ENCODE measurements at regions not wholly inside any gene's neighbourhood (a gene's known extent, or its start where the extent isn't known, plus 50 kb on each side); places are given as distances from the start of the nearest gene placed in this dataset.
"Not testable (repeated sequence)": the region's sequence is repeated elsewhere in the genome, so short reads cannot be mapped to it uniquely, and the experiment has no call there.

DNA sequence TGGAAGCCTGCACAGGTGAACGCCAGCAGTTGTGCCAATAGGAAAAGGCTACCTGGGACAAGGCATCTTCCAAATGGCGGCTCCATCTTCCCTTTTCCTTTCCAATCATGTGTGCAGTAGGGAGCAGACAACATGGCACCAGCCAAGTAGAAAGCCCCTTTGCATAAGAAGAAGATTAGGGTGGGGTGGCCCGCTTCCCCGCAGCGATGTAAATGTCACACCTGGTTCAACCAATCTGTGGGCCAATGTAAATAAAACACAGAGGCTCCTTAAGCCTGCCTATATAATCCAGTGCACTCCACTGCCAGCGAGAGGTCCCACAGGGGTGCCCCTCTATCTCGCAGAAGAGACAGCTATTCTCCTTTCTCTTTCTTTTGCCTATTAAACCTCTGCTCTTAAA lies 468.4 kb upstream of the CRIM1 start:
- intact Hi-C loops (cut with DNase I): no loop called here
- DNase-seq: no peak
- ATAC-seq: no peak

- intact Hi-C loops (cut with DNase I): no loop called here
- ATAC-seq (no peak), DNase-seq (no peak)
Observed at GRCh38 chr2:35873921-35874320, 481.7 kb upstream of the CRIM1 start.

DNA sequence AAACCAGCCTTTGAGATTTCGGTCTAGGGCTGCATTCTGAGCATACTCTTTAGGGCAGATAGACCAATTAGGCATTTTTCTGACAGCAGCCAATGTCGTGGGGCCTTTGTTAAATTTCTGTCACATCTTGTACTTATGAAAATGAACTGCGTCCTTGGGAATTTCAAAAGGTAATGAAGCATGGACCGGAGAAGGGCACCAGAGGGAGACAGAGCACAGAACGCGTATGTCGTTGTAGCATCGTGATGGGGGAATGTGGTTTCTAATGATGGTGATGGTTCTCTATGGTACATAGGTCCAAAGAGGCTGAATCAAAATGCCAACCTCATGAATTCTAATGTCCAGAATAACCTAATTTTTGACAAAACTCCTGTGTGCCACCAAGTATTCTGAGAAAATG lies 483.9 kb upstream of the CRIM1 start:
- intact Hi-C loops (cut with DNase I): no loop called here
- DNase-seq (no peak), ATAC-seq (no peak)

- intact Hi-C loops (cut with DNase I): no loop called here
- DNase-seq (no peak), ATAC-seq (no peak)
Observed at GRCh38 chr2:35870713-35871112, 484.9 kb upstream of the CRIM1 start.

- ATAC-seq: no peak
- no peak for DNase-seq
- intact Hi-C loops (cut with DNase I): no loop called here
Observed at GRCh38 chr2:35864141-35864540, 491.4 kb upstream of the CRIM1 start.

DNA sequence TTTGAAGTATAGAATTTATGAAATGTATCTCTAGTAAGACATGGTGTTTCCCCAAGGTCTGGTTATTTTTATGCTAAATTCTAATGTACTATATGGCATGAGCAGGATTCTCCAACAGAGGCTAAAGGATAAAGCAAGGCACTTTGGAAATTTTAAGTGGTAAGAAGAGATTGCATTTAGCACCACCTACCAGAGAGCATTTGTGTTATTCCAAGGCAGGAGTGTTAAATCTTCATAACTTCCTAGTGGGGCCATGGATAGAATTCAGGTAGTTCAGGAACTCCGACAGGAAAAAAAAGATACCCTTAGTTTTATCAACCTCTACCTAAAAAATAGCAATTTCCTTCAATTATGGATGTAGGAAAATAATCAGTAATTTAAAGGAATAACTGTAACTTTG lies 497.4 kb upstream of the CRIM1 start:
- intact Hi-C loops (cut with DNase I): no loop called here
- ATAC-seq (no peak), DNase-seq (no peak)

DNA sequence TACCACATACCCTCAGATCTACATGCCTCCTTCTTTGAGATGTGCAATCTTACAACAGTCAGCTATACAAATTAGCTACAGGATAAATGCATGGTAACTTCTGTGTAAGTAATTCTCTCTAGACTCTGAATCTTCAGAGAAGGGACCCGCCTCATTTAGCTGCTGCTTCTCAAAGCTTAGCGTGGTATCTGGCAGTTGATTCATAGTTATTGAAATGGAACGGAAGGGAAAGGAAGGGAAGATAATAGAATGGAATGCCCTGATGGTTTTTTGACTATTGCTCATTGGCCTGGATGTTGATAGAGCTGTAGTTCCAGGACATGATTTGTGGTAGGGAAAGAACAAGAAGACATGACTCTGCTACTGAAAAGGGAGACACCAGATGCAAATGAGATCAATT lies 498.1 kb upstream of the CRIM1 start:
- DNase-seq (no peak), ATAC-seq (no peak)
- intact Hi-C loops (cut with DNase I): no loop called here

DNA sequence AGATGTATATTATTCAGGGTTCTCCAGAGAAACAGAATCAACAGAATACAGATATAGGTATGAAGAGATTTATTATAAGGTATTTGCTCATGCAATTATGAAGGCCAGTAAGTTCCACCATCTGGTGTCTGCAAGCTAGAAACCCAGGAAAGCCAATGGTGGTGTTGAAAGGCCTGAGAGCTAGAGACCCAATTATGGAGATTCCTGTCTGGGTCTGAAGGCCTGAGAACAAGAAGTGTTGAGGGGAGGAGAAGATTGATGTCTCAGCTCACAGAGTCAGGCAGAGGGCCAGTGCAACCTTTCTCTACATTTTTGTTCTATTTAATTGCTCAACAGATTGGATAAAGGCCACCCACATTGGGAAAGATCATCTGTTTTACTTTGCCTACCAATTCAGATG lies 524.2 kb upstream of the CRIM1 start:
- no peak for ATAC-seq
- DNase-seq: no peak
- intact Hi-C loops (cut with DNase I): no loop called here

- intact Hi-C loops (cut with DNase I): no loop called here
- no peak for ATAC-seq
- DNase-seq: no peak
Observed at GRCh38 chr2:35830833-35831232, 524.7 kb upstream of the CRIM1 start.

DNA sequence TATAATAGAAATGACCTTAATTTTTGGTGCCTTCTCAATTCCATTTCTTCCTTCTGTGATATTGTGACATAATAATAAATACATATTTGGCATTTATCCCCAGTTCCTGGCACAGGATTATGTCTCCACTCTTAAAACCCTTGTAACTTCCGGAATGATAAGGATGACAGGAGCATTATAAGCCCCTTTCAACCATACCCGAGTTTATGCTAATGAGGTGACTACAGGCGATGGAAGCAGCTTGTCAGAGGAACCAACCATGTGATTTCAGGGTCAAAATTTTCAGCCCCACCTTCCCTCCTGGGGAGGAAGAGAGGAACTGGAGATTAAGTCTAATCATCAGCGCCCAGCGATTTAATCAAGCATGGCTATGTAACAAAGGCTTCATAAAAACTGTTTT lies 528.5 kb upstream of the CRIM1 start:
- ATAC-seq (no peak), DNase-seq (no peak)
- intact Hi-C loops (cut with DNase I): no loop called here

- no peak for ATAC-seq
- intact Hi-C loops (cut with DNase I): no loop called here
- DNase-seq: no peak
Observed at GRCh38 chr2:35822716-35823115, 532.9 kb upstream of the CRIM1 start.

GRCh38 chr2:35821675-35822074 lies 533.9 kb upstream of the CRIM1 start:
- DNase-seq (no peak), ATAC-seq (no peak)
- intact Hi-C loops (cut with DNase I): no loop called here

DNA sequence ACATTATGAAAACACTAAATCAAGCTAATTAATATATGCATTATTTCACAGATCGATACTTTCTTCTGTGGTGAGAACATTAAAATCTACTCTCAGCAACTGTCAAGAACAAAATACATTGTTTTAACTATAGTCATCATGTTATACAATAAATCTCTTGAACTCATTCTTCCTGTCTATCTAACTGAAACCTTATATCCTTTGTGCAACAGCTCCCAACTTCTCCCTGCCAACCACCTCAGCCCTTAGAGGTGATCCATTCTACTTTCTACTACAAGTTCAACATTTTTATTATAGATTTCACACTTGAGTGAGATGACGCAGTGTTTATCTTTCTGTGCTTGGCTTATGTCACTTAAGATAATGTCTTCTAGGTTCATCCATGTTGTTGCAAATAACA lies 535.2 kb upstream of the CRIM1 start:
- DNase-seq: no peak
- no peak for ATAC-seq
- intact Hi-C loops (cut with DNase I): no loop called here

DNA sequence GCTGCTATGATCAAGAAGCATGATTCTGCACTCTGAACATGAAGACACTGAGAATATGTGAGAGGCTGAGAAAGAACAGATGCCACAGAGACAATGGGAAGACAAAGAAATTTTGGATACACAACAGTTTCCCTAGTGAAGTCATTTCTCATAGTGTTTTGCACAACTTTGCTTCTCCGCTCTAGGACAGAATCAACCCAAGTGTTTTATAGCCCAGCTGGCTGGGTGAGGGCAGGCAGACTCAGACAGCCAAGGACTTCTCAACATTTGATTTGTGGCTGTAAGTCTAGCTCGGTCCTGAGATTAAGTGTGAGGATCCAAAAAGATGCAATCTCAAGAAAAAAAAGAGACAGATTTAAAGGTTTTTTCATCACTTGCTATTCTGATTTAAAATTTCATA lies 536.5 kb upstream of the CRIM1 start:
- ATAC-seq (no peak), DNase-seq (no peak)
- intact Hi-C loops (cut with DNase I): no loop called here

GRCh38 chr2:35818359-35818758 lies 537.2 kb upstream of the CRIM1 start:
- intact Hi-C loops (cut with DNase I); DNase-seq; ATAC-seq: not testable (repeated sequence)

DNA sequence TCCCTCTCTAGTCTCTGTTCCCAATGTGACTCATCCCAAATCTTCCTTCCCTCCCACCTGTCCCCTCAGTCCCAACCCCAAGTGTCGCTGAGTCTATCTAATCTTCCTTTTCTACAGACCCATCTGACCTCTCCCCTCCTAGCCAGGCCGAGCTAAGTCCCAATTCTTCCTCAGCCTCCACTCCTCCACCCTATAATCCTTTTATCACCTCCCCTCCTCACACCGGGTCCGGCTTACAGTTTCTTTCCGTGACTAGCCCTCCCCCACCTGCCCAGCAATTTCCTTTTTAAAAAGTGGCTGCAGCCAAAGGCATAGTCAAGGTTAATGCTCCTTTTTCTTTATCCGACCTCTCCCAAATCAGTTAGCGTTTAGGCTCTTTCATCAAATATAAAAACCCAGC lies 541.0 kb upstream of the CRIM1 start:
- ATAC-seq; DNase-seq; intact Hi-C loops (cut with DNase I): not testable (repeated sequence)

DNA sequence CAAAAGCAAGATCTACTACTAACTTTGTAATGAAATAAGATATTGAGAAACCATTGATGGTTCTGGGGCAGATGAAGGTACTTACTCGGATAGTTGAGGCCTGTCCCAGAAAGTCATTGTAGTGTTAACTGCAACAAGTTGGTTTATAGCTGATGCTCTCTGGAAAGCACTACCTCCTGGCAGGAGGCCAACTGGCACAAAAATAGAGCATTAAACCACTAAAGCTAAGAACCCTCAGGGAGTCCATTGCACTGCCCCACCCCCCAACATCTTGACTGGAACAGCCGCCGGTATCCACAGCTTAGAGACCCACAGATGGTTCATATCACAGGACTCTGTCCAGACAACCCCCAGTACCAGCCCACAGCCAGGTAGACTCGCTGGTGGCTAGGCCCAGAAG lies 552.5 kb upstream of the CRIM1 start:
- intact Hi-C loops (cut with DNase I): no loop called here
- no peak for ATAC-seq
- DNase-seq: no peak

DNA sequence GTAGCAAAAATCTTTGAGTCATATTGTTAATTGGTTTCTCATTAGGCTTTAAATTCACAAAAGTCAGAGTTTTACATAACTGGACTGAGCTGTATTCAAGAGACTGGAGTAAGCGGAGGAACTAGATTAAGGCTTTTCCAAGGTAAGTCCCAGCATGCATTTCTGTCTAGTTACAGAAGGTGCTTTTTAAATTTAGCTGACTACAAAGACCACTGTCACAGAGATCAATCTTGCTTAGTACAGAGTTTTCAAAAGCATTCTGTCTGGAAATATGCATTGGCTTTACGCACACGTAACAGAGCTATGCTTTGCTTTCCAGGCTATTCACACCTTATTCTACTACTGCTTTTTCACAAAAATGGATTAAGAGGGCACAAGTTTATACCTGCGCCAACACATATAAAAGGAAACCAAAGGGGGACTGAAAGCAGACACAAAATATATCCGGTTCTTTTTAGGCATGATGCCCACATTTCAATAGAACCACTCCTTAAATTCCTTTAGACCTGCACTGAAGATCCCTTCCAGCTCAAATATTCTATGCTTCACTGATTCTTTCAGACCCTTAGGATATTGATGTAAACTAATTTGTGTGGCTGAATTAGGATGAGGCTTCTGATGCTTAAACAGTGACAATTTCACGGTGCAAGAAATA lies 560.7 kb upstream of the CRIM1 start:
- DNase-seq (no peak), ATAC-seq (no peak)
- intact Hi-C loops (cut with DNase I): no loop called here

DNA sequence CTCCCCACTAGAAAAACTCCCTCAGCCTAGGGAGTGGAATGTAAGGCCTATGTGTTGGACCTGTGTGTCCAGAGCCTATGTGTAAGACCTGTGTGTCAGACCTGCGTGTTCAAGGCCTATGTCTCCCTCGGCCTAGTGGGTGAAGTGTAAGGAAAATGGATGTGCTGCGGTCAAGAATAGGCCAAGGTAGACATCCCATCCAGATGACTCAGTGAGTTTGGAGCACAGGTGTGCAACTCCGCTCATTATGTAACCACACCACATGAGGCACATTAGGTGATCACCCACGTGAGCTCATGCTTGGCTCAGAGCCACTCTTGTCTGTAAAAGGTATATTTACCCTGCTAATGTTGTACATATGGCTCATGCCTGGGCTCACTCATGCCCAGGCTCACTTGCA lies 565.3 kb upstream of the CRIM1 start:
- ATAC-seq: no peak
- DNase-seq: no peak
- intact Hi-C loops (cut with DNase I): no loop called here

- intact Hi-C loops (cut with DNase I): no loop called here
- no peak for ATAC-seq
- no peak for DNase-seq
Observed at GRCh38 chr2:35788543-35788942, 567.0 kb upstream of the CRIM1 start.

- DNase-seq (no peak), ATAC-seq (no peak)
- intact Hi-C loops (cut with DNase I): no loop called here
Observed at GRCh38 chr2:35787302-35788031, 568.1 kb upstream of the CRIM1 start.
